Esophagus muscularis mucosa (tissue), 4 donors: ENCODE measurements at regions not wholly inside any gene's neighbourhood (a gene's known extent, or its start where the extent isn't known, plus 50 kb on each side); places are given as distances from the start of the nearest gene placed in this dataset.

ENCODE experiments used
- DNase-seq: peaks from one replicate; pipeline ENCODE4 v3.0.0-alpha.2; 2017; ENCODE audit errors: extremely low spot score
- H3K27ac ChIP-seq, 4 donors: fragments of 200-600 bp; sonication (generic); replicated peaks in 1 of 4; 1 replicate in 3 of 4; 2 replicates in 1 of 4; pipeline ENCODE4 v1.5.1; 2016 to 2019; ENCODE audit warnings: mild to moderate bottlenecking in 1 of 4
- H3K27me3 ChIP-seq, 4 donors: fragments of 200-600 bp; sonication (generic); one replicate each; pipeline versions ENCODE4 v1.5.1 to v1.6.0; 2016 to 2019
- H3K36me3 ChIP-seq, 4 donors: fragments of 200-600 bp; sonication (generic); one replicate each; pipeline ENCODE4 v1.5.1; 2016 to 2019
- H3K4me1 ChIP-seq, 4 donors: fragments of 200-600 bp; sonication (generic); one replicate each; pipeline ENCODE4 v1.5.1; 2016 to 2019
- H3K4me3 ChIP-seq, 4 donors: fragments of 200-600 bp; sonication (generic); 1 replicate in 2 of 4; 2 replicates in 2 of 4; pipeline ENCODE4 v1.5.1; 2016 to 2019; ENCODE audit warnings: mild to moderate bottlenecking in 4 of 4, moderate library complexity in 1 of 4
- H3K9me3 ChIP-seq, 4 donors: fragments of 200-600 bp; sonication (generic); 1 replicate in 3 of 4; 2 replicates in 1 of 4; pipeline ENCODE4 v1.5.1; 2016 to 2019
- CTCF ChIP-seq, 3 experiments: fragments of 200-600 bp in 2 of 3; fragments of 450-650 bp in 1 of 3; sonication (generic) in 2 of 3; IDR thresholded peaks; one replicate each; pipeline ENCODE4 v1.5.1; 2017 to 2019; ENCODE audit warnings: antibody characterized with exemption in 3 of 3, mild to moderate bottlenecking in 2 of 3, moderate library complexity in 1 of 3
- EP300 ChIP-seq: sonication (generic); formaldehyde crosslinking; IDR thresholded peaks from one replicate; pipeline ENCODE4 v1.6.1; 2017; ENCODE audit warnings: antibody characterized with exemption
- POLR2A ChIP-seq: fragments of 450-650 bp; IDR thresholded peaks from one replicate; pipeline ENCODE4 v1.6.1; 2017; ENCODE audit warnings: antibody characterized with exemption, moderate library complexity, mild to moderate bottlenecking, low read depth
- POLR2AphosphoS5 ChIP-seq, 2 donors: sonication (generic); formaldehyde crosslinking; IDR thresholded peaks; one replicate each; pipeline ENCODE4 v1.6.1; 2017; ENCODE audit warnings: antibody characterized with exemption in 2 of 2
- whole genome bisulfite sequencing: methylation state at CpG from one replicate; pipeline ENCODE4 v1.1.5; 2018; 5-methylcytosine and 5-hydroxymethylcytosine counted together
- intact Hi-C: fragments of 100-400 bp; cut with DNase I; formaldehyde crosslinking; loops from one replicate; pipeline ENCODE4 v1.15.1; 2023

- no peak overlapping the region for H3K27ac ChIP-seq
- TF ChIP-seq POLR2AphosphoS5 (IDR thresholded peaks at IDR 0.05) (no peak), EP300 (no peak), POLR2A (no peak), CTCF (IDR thresholded peaks at IDR 0.05) (no peak)
- no peaks in the 10 kb centered on the region for H3K4me1 ChIP-seq
- 57% methylated on average over 2 of the region's 2 CpGs for WGBS
- no peaks in the 10 kb centered on the region for H3K9me3 ChIP-seq
- intact Hi-C loops, result no loop called here
- H3K4me3 ChIP-seq, result no peak overlapping the region
- no peak for DNase-seq
- no peaks in the 10 kb centered on the region for H3K27me3 ChIP-seq
- no peaks in the 10 kb centered on the region for H3K36me3 ChIP-seq
Measured at GRCh38 chr5:167732499-167732898, 558.9 kb upstream of the WWC1 start.

- H3K9me3 ChIP-seq, result peaks cover 0 to 4% (median 0%) of the 10 kb centered on the region in 4 donors
- intact Hi-C loops, result no loop called here
- no peak overlapping the region for H3K27ac ChIP-seq
- no peaks in the 10 kb centered on the region for H3K36me3 ChIP-seq
- no peak for TF ChIP-seq POLR2A
- TF ChIP-seq POLR2AphosphoS5 (IDR thresholded peaks at IDR 0.05), result no peak
- TF ChIP-seq CTCF (IDR thresholded peaks at IDR 0.05), result no peak
- no peak for TF ChIP-seq EP300
- no peak overlapping the region for H3K4me3 ChIP-seq
- no peaks in the 10 kb centered on the region for H3K27me3 ChIP-seq
- H3K4me1 ChIP-seq, result no peaks in the 10 kb centered on the region
- DNase-seq, result no peak
- WGBS, result 84% methylated on average over 12 of the region's 12 CpGs
Measured at GRCh38 chr5:167736992-167737391, 554.5 kb upstream of the WWC1 start.

GRCh38 chr5:167743695-167744464 lies 547.6 kb upstream of the WWC1 start:
- TF ChIP-seq POLR2A (no peak), POLR2AphosphoS5 (IDR thresholded peaks at IDR 0.05) (no peak), EP300 (no peak), CTCF (IDR thresholded peaks at IDR 0.05) (no peak)
- 63% methylated on average over 4 of the region's 4 CpGs for WGBS

GRCh38 chr5:167745868-167746267 lies 545.6 kb upstream of the WWC1 start:
- no peaks in the 10 kb centered on the region for H3K36me3 ChIP-seq
- no peak overlapping the region for H3K4me3 ChIP-seq
- no peak for TF ChIP-seq POLR2A
- H3K9me3 ChIP-seq, result no peaks in the 10 kb centered on the region
- no peaks in the 10 kb centered on the region for H3K4me1 ChIP-seq
- 78% methylated on average over 6 of the region's 6 CpGs for WGBS
- intact Hi-C loops, result no loop called here
- H3K27ac ChIP-seq, result no peak overlapping the region
- no peaks in the 10 kb centered on the region for H3K27me3 ChIP-seq
- no peak for DNase-seq

More at GRCh38 chr5:167743695-167744464, 547.6 kb upstream of the WWC1 start:
- Histone ChIP-seq H3K36me3 (no peaks in the 10 kb centered on the region), H3K4me3 (no peak overlapping the region), H3K4me1 (no peaks in the 10 kb centered on the region), H3K27me3 (no peaks in the 10 kb centered on the region), H3K27ac (no peak overlapping the region), H3K9me3 (no peaks in the 10 kb centered on the region)
- DNase-seq, result no peak
- intact Hi-C loops, result no loop called here

- TF ChIP-seq POLR2AphosphoS5 (IDR thresholded peaks at IDR 0.05) (no peak), EP300 (no peak), POLR2A (no peak), CTCF (IDR thresholded peaks at IDR 0.05) (no peak)
- Histone ChIP-seq H3K36me3 (no peaks in the 10 kb centered on the region), H3K27ac (no peak overlapping the region), H3K27me3 (no peaks in the 10 kb centered on the region), H3K4me1 (no peaks in the 10 kb centered on the region), H3K9me3 (no peaks in the 10 kb centered on the region), H3K4me3 (no peak overlapping the region)
- intact Hi-C loops, result no loop called here
- 77% methylated on average over 1 of the region's 1 CpG for WGBS
- no peak for DNase-seq
Measured at GRCh38 chr5:167750586-167750985, 540.9 kb upstream of the WWC1 start.
